BJ (cell line): ENCODE measurements at regions not wholly inside any gene's neighbourhood (a gene's known extent, or its start where the extent isn't known, plus 50 kb on each side); places are given as distances from the start of the nearest gene placed in this dataset.

Source experiments
- CTCF ChIA-PET: fragments of 350-600 bp; formaldehyde crosslinking; extraction: SDS; loops from one replicate; lab custom pipeline; 2021; ENCODE audit warnings: antibody characterized with exemption, inconsistent platforms; lab: Yijun Ruan, JAX
- POLR2A ChIA-PET: fragments of 300-600 bp; sonication (Branson Sonifier 250); formaldehyde crosslinking; extraction: SDS; loops from one replicate; lab custom pipeline; 2021; ENCODE audit warnings: antibody characterized with exemption; lab: Charles Lee
- DNase-seq: peaks from one replicate; pipeline ENCODE4 v3.0.0-alpha.2; 2011; ENCODE audit warnings: low read depth
- H3K27me3 ChIP-seq: 2 replicates; pipeline ENCODE4 v1.6.0; 2011; ENCODE audit warnings: low read length; ENCODE audit not compliant: control insufficient read depth, insufficient read depth
- H3K36me3 ChIP-seq: 2 replicates; pipeline ENCODE4 v1.5.1; 2011; ENCODE audit warnings: low read length; ENCODE audit not compliant: control insufficient read depth, insufficient read depth
- H3K4me3 ChIP-seq: 2 replicates; pipeline ENCODE4 v1.5.1; 2011; ENCODE audit warnings: low read depth, mild to moderate bottlenecking, control low read depth, low read length
- CTCF ChIP-seq: IDR thresholded peaks from 2 replicates; pipeline ENCODE4 v1.5.1; 2011; ENCODE audit warnings: low read depth, mild to moderate bottlenecking, control low read depth, inconsistent platforms, low read length, moderate library complexity; ENCODE audit not compliant: insufficient read depth

- no peaks in the 10 kb centered on the region for H3K27me3 ChIP-seq
- H3K4me3 ChIP-seq: no peak overlapping the region
- no peaks in the 10 kb centered on the region for H3K36me3 ChIP-seq
- TF ChIP-seq CTCF: no peak
- DNase-seq: no peak
- POLR2A ChIA-PET: no interaction called here
- CTCF ChIA-PET: interaction anchor here (1.3 kb wide), 1 partner anchor 11 kb away, joined by 4 read pairs; no protein-coding TSS in a partner anchor
These were observed 78.3 kb upstream of the ADAMTS16 start for GRCh38 chr5:5061836-5062235.

GRCh38 chr5:5062525-5063302 lies 77.4 kb upstream of the ADAMTS16 start:
- H3K4me3 ChIP-seq: no peak overlapping the region
- H3K27me3 ChIP-seq: no peaks in the 10 kb centered on the region
- no peaks in the 10 kb centered on the region for H3K36me3 ChIP-seq
- ChIA-PET CTCF (interaction anchor here (0.9 kb wide), 1 partner anchor 183 kb away, joined by 3 read pairs; no protein-coding TSS in a partner anchor), POLR2A (no interaction called here)
- no peak for DNase-seq
- TF ChIP-seq CTCF: no peak

GRCh38 chr5:5063533-5063953 lies 76.6 kb upstream of the ADAMTS16 start:
- H3K4me3 ChIP-seq: no peak overlapping the region
- TF ChIP-seq CTCF: 0 out of 2 replicates have a peak, but pooled peaks have one; percentile 20
- no peaks in the 10 kb centered on the region for H3K27me3 ChIP-seq
- POLR2A ChIA-PET: no interaction called here
- no peak for DNase-seq
- H3K36me3 ChIP-seq: no peaks in the 10 kb centered on the region
- CTCF ChIA-PET: no interaction called here

GRCh38 chr5:5065472-5065871 lies 74.7 kb upstream of the ADAMTS16 start:
- no peak for TF ChIP-seq CTCF
- Histone ChIP-seq H3K4me3 (no peak overlapping the region), H3K36me3 (no peaks in the 10 kb centered on the region), H3K27me3 (no peaks in the 10 kb centered on the region)
- ChIA-PET POLR2A (no interaction called here), CTCF (no interaction called here)
- no peak for DNase-seq

GRCh38 chr5:5066276-5067186 lies 73.6 kb upstream of the ADAMTS16 start:
- DNase-seq: no peak
- Histone ChIP-seq H3K4me3 (no peak overlapping the region), H3K36me3 (no peaks in the 10 kb centered on the region), H3K27me3 (no peaks in the 10 kb centered on the region)
- TF ChIP-seq CTCF: no peak
- CTCF ChIA-PET: no interaction called here
- POLR2A ChIA-PET: no interaction called here
